ENCODE measurements at regions not wholly inside any gene's neighbourhood (a gene's known extent, or its start where the extent isn't known, plus 50 kb on each side); places are given as distances from the start of the nearest gene placed in this dataset.

- TF ChIP-seq CTCF (conservative IDR thresholded peaks at IDR 0.05) (no peak), EZH2 (IDR thresholded peaks at IDR 0.05; ENCODE audit: low read depth) (no peak)
These were observed 145.4 kb upstream of the NREP start for GRCh38 chr5:111902436-111902835.
